Kidney (tissue), 13 donors: ENCODE measurements at regions not wholly inside any gene's neighbourhood (a gene's known extent, or its start where the extent isn't known, plus 50 kb on each side); places are given as distances from the start of the nearest gene placed in this dataset.

ENCODE experiments used
- DNase-seq, 5 donors: peaks; one replicate each; pipeline ENCODE4 v3.0.0-alpha.2; 2013 to 2020
- FAIRE-seq: peaks from 2 replicates; lab custom pipeline; 2012; peaks lifted over from hg19 to GRCh38; lab: Jason Lieb, UNC
- H3K27ac ChIP-seq, 2 donors: one replicate each; pipeline ENCODE4 v1.7.0; 2013; ENCODE audit warnings: low read depth in 2 of 2, low read length in 2 of 2, inconsistent platforms in 1 of 2
- H3K27me3 ChIP-seq: one replicate; pipeline ENCODE4 v1.7.1; 2013; ENCODE audit warnings: low read length, inconsistent platforms; ENCODE audit not compliant: control insufficient read depth, insufficient read depth
- H3K36me3 ChIP-seq, 3 donors: one replicate each; pipeline versions ENCODE4 v1.7.0 to v1.7.1; 2013; ENCODE audit warnings: low read length in 3 of 3, control low read depth in 1 of 3, inconsistent platforms in 1 of 3; ENCODE audit not compliant: insufficient read depth in 3 of 3, control insufficient read depth in 2 of 3
- H3K4me1 ChIP-seq, 3 donors: one replicate each; pipeline versions ENCODE4 v1.7.0 to v1.7.1; 2013; ENCODE audit warnings: low read length in 3 of 3, inconsistent platforms in 1 of 3, low read depth in 1 of 3; ENCODE audit not compliant: control insufficient read depth in 2 of 3, insufficient read depth in 2 of 3
- H3K4me3 ChIP-seq, 3 donors: one replicate each; pipeline versions ENCODE4 v1.7.0 to v1.8.1; 2013; ENCODE audit warnings: low read length in 3 of 3, control low read depth in 1 of 3, inconsistent platforms in 1 of 3
- H3K9ac ChIP-seq, 3 donors: one replicate each; pipeline versions ENCODE4 v1.7.0 to v1.7.1; 2013; ENCODE audit warnings: low read length in 3 of 3, control low read depth in 1 of 3, inconsistent platforms in 1 of 3
- H3K9me3 ChIP-seq, 3 donors: one replicate each; pipeline versions ENCODE4 v1.7.0 to v1.7.1; 2013; ENCODE audit warnings: low read length in 3 of 3, control low read depth in 1 of 3, inconsistent platforms in 1 of 3; ENCODE audit not compliant: control insufficient read depth in 2 of 3, insufficient read depth in 1 of 3
- intact Hi-C: fragments of 100-400 bp; cut with DNase I; formaldehyde crosslinking; loops from one replicate; pipeline ENCODE4 v1.11.1; 2022
- TF ChIP-seq, protein P1 (sequence below): IDR thresholded peaks from 3 replicates; pipeline ENCODE4 v1.5.1; 2012; ENCODE audit warnings: mild to moderate bottlenecking, moderate library complexity, borderline replicate concordance; ENCODE audit not compliant: insufficient read depth; ENCODE audit errors: extremely low read depth
- donor health status: control.
- donor health status: control.
- donor health status: control.
- donor health status: control.
- donor health status: control.
- donor health status: DM: yes; HTN: yes; CAD: no.
- donor health status: Normal renal cell carcinoma (clear cell type).

DNA sequence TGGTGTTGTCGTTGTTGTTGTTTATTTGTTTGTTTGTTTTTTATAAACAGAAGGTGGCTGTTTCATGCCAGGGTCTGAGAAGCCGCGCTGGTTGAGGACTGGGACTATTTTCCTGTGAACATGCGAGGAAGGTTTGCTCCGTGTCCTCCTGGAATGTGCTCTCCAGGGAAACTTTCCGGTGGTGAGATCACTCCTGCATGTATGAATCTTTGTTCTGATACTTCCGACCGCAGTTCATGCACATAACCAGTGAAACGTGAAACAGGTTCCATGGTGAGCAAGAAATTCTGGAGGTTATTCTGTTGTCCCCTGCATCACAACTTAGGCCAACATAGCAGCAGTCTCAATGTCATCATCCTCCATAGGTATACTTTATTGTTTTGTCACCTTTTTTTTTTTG lies 187.6 kb upstream of the ARGLU1 start:
- no peak for FAIRE-seq
- H3K4me3 ChIP-seq, result no peak overlapping the region
- intact Hi-C loops, result no loop called here
- peak in 4 of 5 donors; percentile 33 to 61 (median 53) for DNase-seq
- peaks cover 0 to 2% (median 0%) of the 10 kb centered on the region in 3 donors for H3K4me1 ChIP-seq
- TF ChIP-seq, protein P1, sequence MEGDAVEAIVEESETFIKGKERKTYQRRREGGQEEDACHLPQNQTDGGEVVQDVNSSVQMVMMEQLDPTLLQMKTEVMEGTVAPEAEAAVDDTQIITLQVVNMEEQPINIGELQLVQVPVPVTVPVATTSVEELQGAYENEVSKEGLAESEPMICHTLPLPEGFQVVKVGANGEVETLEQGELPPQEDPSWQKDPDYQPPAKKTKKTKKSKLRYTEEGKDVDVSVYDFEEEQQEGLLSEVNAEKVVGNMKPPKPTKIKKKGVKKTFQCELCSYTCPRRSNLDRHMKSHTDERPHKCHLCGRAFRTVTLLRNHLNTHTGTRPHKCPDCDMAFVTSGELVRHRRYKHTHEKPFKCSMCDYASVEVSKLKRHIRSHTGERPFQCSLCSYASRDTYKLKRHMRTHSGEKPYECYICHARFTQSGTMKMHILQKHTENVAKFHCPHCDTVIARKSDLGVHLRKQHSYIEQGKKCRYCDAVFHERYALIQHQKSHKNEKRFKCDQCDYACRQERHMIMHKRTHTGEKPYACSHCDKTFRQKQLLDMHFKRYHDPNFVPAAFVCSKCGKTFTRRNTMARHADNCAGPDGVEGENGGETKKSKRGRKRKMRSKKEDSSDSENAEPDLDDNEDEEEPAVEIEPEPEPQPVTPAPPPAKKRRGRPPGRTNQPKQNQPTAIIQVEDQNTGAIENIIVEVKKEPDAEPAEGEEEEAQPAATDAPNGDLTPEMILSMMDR, result no peak
- no peak overlapping the region for H3K9ac ChIP-seq
- no peaks in the 10 kb centered on the region for H3K36me3 ChIP-seq
- no peaks in the 10 kb centered on the region for H3K27me3 ChIP-seq
- H3K27ac ChIP-seq, result no peak overlapping the region
- H3K9me3 ChIP-seq, result no peaks in the 10 kb centered on the region

DNA sequence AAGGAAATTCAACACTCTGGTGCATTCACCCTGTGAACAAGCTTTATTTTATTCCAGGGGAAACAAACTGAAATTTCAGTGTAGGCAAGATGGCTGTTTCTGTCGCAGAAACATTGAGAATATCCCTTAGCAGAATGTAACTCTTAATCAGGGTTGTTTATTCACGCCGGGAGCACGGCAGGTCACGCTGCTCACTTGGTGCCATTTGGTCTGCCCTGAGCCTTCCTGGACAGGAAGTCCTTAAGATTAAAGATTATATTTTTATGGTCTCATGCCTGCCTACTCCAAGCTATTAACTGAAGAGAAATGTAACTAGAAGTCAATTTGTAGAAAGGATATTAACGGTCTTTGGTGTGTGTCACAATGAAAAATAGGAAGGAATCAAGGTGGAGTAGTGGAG lies 185.3 kb upstream of the ARGLU1 start:
- TF ChIP-seq, protein P1, result no peak
- no peaks in the 10 kb centered on the region for H3K27me3 ChIP-seq
- no peaks in the 10 kb centered on the region for H3K9me3 ChIP-seq
- no peak overlapping the region for H3K4me3 ChIP-seq
- no peak overlapping the region for H3K9ac ChIP-seq
- H3K27ac ChIP-seq, result peak overlapping the region in 1 of 2 donors; percentile 5
- FAIRE-seq, result no peak
- H3K4me1 ChIP-seq, result peaks cover 0 to 2% (median 0%) of the 10 kb centered on the region in 3 donors
- H3K36me3 ChIP-seq, result no peaks in the 10 kb centered on the region
- peak in 4 of 5 donors; percentile 41 to 63 (median 52) for DNase-seq
- intact Hi-C loops, result no loop called here

DNA sequence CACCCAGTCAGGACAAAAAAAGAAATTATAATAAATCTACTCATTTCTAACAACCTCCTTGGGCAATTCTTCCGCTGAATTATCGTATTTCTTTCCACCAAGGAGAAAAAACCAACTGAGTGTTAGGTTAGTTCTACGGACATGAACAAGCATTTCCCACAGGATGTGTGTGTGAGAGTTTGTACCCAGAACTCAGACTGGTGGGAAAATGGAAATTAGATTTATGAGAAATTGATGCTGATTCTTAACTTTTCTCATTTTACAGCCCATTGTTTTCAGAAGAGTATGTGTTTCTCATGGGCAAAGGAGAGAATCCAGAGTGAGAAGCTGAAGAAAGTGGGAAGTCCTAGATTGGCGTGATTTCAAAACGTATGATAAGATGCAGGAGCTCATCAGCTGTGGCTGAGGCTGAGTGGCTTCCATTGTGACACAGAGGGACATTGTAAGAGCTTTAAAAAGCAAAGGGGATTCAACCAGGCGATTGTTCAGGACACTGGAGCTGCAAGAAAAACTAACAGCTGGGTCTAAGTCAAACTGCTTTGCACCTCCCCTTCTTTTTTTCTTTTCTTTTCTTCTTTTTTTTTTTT lies 184.7 kb upstream of the ARGLU1 start:
- peaks cover 0 to 3% (median 0%) of the 10 kb centered on the region in 3 donors for H3K9me3 ChIP-seq
- intact Hi-C loops, result no loop called here
- FAIRE-seq (no peak), DNase-seq (peak in 2 of 5 donors; percentile 31 to 32)
- no peak overlapping the region for H3K9ac ChIP-seq
- no peaks in the 10 kb centered on the region for H3K36me3 ChIP-seq
- H3K27ac ChIP-seq, result peak overlapping the region in 1 of 2 donors; percentile 2
- peaks cover 0 to 2% (median 0%) of the 10 kb centered on the region in 3 donors for H3K4me1 ChIP-seq
- TF ChIP-seq, protein P1, result no peak
- H3K4me3 ChIP-seq, result no peak overlapping the region
- H3K27me3 ChIP-seq, result no peaks in the 10 kb centered on the region
